RPMI7951 (cell line): ENCODE measurements at regions not wholly inside any gene's neighbourhood (a gene's known extent, or its start where the extent isn't known, plus 50 kb on each side); places are given as distances from the start of the nearest gene placed in this dataset.
"Not testable (repeated sequence)": the region's sequence is repeated elsewhere in the genome, so short reads cannot be mapped to it uniquely, and the experiment has no call there.

Experiments
- DNase-seq: peaks from one replicate; pipeline ENCODE4 v3.0.0-alpha.2; 2012; ENCODE audit warnings: low read depth

- no peak for DNase-seq
Observed at GRCh38 chrX:35406386-35406785, 391.8 kb upstream of the MAGEB16 start.

- no peak for DNase-seq
Observed at GRCh38 chrX:35416782-35417181, 381.4 kb upstream of the MAGEB16 start.

GRCh38 chrX:35432056-35432455, 366.1 kb upstream of the MAGEB16 start:
- DNase-seq = no peak

- no peak for DNase-seq
Observed at GRCh38 chrX:35439034-35439660, 359.0 kb upstream of the MAGEB16 start.

GRCh38 chrX:35439692-35440091, 358.4 kb upstream of the MAGEB16 start:
- no peak for DNase-seq

- DNase-seq = no peak
Observed at GRCh38 chrX:35442421-35442820, 355.7 kb upstream of the MAGEB16 start.

GRCh38 chrX:35443091-35443582, 355.0 kb upstream of the MAGEB16 start:
- DNase-seq = not testable (repeated sequence)

- no peak for DNase-seq
Observed at GRCh38 chrX:35444671-35445355, 353.3 kb upstream of the MAGEB16 start.

- DNase-seq = no peak
Observed at GRCh38 chrX:35445912-35446311, 352.2 kb upstream of the MAGEB16 start.

GRCh38 chrX:35456891-35457290, 341.3 kb upstream of the MAGEB16 start:
- no peak for DNase-seq

GRCh38 chrX:35458142-35458541, 340.0 kb upstream of the MAGEB16 start:
- no peak for DNase-seq

GRCh38 chrX:35461164-35461563, 337.0 kb upstream of the MAGEB16 start:
- DNase-seq = no peak

- not testable (repeated sequence) for DNase-seq
Observed at GRCh38 chrX:35496671-35497070, 301.5 kb upstream of the MAGEB16 start.

- not testable (repeated sequence) for DNase-seq
Observed at GRCh38 chrX:35497453-35497852, 300.7 kb upstream of the MAGEB16 start.

- no peak for DNase-seq
Observed at GRCh38 chrX:35499071-35499862, 298.9 kb upstream of the MAGEB16 start.

GRCh38 chrX:35507701-35508100, 290.4 kb upstream of the MAGEB16 start:
- no peak for DNase-seq

GRCh38 chrX:35548003-35548402, 250.1 kb upstream of the MAGEB16 start:
- DNase-seq = not testable (repeated sequence)

GRCh38 chrX:35557916-35558315, 240.2 kb upstream of the MAGEB16 start:
- no peak for DNase-seq

GRCh38 chrX:35561985-35562384, 236.2 kb upstream of the MAGEB16 start:
- DNase-seq = no peak

GRCh38 chrX:35562395-35562794, 235.7 kb upstream of the MAGEB16 start:
- no peak for DNase-seq

- DNase-seq = no peak
Observed at GRCh38 chrX:35590210-35590609, 207.9 kb upstream of the MAGEB16 start.

GRCh38 chrX:35611562-35611961, 186.6 kb upstream of the MAGEB16 start:
- not testable (repeated sequence) for DNase-seq

GRCh38 chrX:35617836-35618235, 180.3 kb upstream of the MAGEB16 start:
- no peak for DNase-seq
